HG03159 (cell line): ENCODE measurements at regions not wholly inside any gene's neighbourhood (a gene's known extent, or its start where the extent isn't known, plus 50 kb on each side); places are given as distances from the start of the nearest gene placed in this dataset.

Source experiments
- ATAC-seq: cut with Tn5 transposase; IDR thresholded peaks from one replicate; pipeline ENCODE4 v1.9.1; 2021; ENCODE audit warnings: mild to moderate bottlenecking, moderate library complexity; ENCODE audit not compliant: unreplicated experiment

GRCh38 chr5:133746834-133747233 lies 134.5 kb upstream of the FSTL4 start:
- no peak for ATAC-seq

- no peak for ATAC-seq
Observed at GRCh38 chr5:133744960-133745308, 132.6 kb upstream of the FSTL4 start.

GRCh38 chr5:133744051-133744959 lies 132.0 kb upstream of the FSTL4 start:
- ATAC-seq = no peak

- no peak for ATAC-seq
Observed at GRCh38 chr5:133742431-133742988, 130.2 kb upstream of the FSTL4 start.

GRCh38 chr5:133741818-133742355 lies 129.5 kb upstream of the FSTL4 start:
- ATAC-seq = no peak

- no peak for ATAC-seq
Observed at GRCh38 chr5:133741396-133741795, 129.1 kb upstream of the FSTL4 start.

- no peak for ATAC-seq
Observed at GRCh38 chr5:133739181-133739780, 126.9 kb upstream of the FSTL4 start.

GRCh38 chr5:133738271-133738670 lies 125.9 kb upstream of the FSTL4 start:
- no peak for ATAC-seq

- no peak for ATAC-seq
Observed at GRCh38 chr5:133736512-133736911, 124.2 kb upstream of the FSTL4 start.

GRCh38 chr5:133735346-133735745 lies 123.0 kb upstream of the FSTL4 start:
- ATAC-seq = no peak

- no peak for ATAC-seq
Observed at GRCh38 chr5:133734916-133735315, 122.6 kb upstream of the FSTL4 start.

- no peak for ATAC-seq
Observed at GRCh38 chr5:133732536-133732935, 120.2 kb upstream of the FSTL4 start.

GRCh38 chr5:133731951-133732350 lies 119.6 kb upstream of the FSTL4 start:
- ATAC-seq = no peak

- ATAC-seq = no peak
Observed at GRCh38 chr5:133730866-133731265, 118.5 kb upstream of the FSTL4 start.

- ATAC-seq = no peak
Observed at GRCh38 chr5:133730346-133730745, 118.0 kb upstream of the FSTL4 start.

- no peak for ATAC-seq
Observed at GRCh38 chr5:133729800-133730199, 117.5 kb upstream of the FSTL4 start.

- no peak for ATAC-seq
Observed at GRCh38 chr5:133728475-133728874, 116.1 kb upstream of the FSTL4 start.

- ATAC-seq = no peak
Observed at GRCh38 chr5:133727636-133728035, 115.3 kb upstream of the FSTL4 start.

GRCh38 chr5:133723651-133724366 lies 111.5 kb upstream of the FSTL4 start:
- no peak for ATAC-seq

GRCh38 chr5:133723126-133723525 lies 110.8 kb upstream of the FSTL4 start:
- no peak for ATAC-seq

GRCh38 chr5:133721365-133721764 lies 109.0 kb upstream of the FSTL4 start:
- ATAC-seq = no peak
